HG02884 (cell line): ENCODE measurements at regions not wholly inside any gene's neighbourhood (a gene's known extent, or its start where the extent isn't known, plus 50 kb on each side); places are given as distances from the start of the nearest gene placed in this dataset.
"Not testable (repeated sequence)": the region's sequence is repeated elsewhere in the genome, so short reads cannot be mapped to it uniquely, and the experiment has no call there.

Source experiments
- ATAC-seq: cut with Tn5 transposase; IDR thresholded peaks from one replicate; pipeline ENCODE4 v1.9.1; 2021; ENCODE audit warnings: mild to moderate bottlenecking, moderate library complexity; ENCODE audit not compliant: unreplicated experiment

GRCh38 chr11:8772571-8773519 is 90.3 kb downstream of the RPL27A start:
- no peak for ATAC-seq

- no peak for ATAC-seq
These were observed 91.4 kb downstream of the RPL27A start for GRCh38 chr11:8773916-8774539.

- ATAC-seq, result not testable (repeated sequence)
These were observed 92.3 kb downstream of the RPL27A start for GRCh38 chr11:8774916-8775315.

GRCh38 chr11:8775332-8775731 is 92.7 kb downstream of the RPL27A start:
- ATAC-seq, result no peak

- no peak for ATAC-seq
These were observed 93.1 kb downstream of the RPL27A start for GRCh38 chr11:8775734-8776133.

- no peak for ATAC-seq
These were observed 93.6 kb downstream of the RPL27A start for GRCh38 chr11:8776209-8776608.

- peak; percentile 79 for ATAC-seq
These were observed 95.5 kb downstream of the RPL27A start for GRCh38 chr11:8777907-8778767.

- ATAC-seq, result no peak
These were observed 96.5 kb downstream of the RPL27A start for GRCh38 chr11:8779107-8779506.

- no peak for ATAC-seq
These were observed 97.1 kb downstream of the RPL27A start for GRCh38 chr11:8779732-8780131.

- no peak for ATAC-seq
These were observed 102.4 kb downstream of the RPL27A start for GRCh38 chr11:8784954-8785353.

- ATAC-seq, result no peak
These were observed 102.9 kb downstream of the RPL27A start for GRCh38 chr11:8785457-8785856.

- ATAC-seq, result no peak
These were observed 103.4 kb downstream of the RPL27A start for GRCh38 chr11:8785998-8786397.

- ATAC-seq, result no peak
These were observed 104.3 kb downstream of the RPL27A start for GRCh38 chr11:8786933-8787332.

- ATAC-seq, result no peak
These were observed 104.8 kb downstream of the RPL27A start for GRCh38 chr11:8787372-8787771.

- no peak for ATAC-seq
These were observed 106.0 kb downstream of the RPL27A start for GRCh38 chr11:8788616-8789015.

GRCh38 chr11:8789864-8790263 is 107.3 kb downstream of the RPL27A start:
- no peak for ATAC-seq

- ATAC-seq, result no peak
These were observed 108.4 kb downstream of the RPL27A start for GRCh38 chr11:8790968-8791367.

- no peak for ATAC-seq
These were observed 110.1 kb downstream of the RPL27A start for GRCh38 chr11:8792710-8793109.

GRCh38 chr11:8793114-8793777 is 110.7 kb downstream of the RPL27A start:
- no peak for ATAC-seq

GRCh38 chr11:8794126-8794525 is 111.5 kb downstream of the RPL27A start:
- no peak for ATAC-seq

GRCh38 chr11:8794677-8795103 is 112.1 kb downstream of the RPL27A start:
- no peak for ATAC-seq
